Thyroid gland (tissue), 4 donors: ENCODE measurements at regions not wholly inside any gene's neighbourhood (a gene's known extent, or its start where the extent isn't known, plus 50 kb on each side); places are given as distances from the start of the nearest gene placed in this dataset.

Experiments
- DNase-seq, 2 donors: peaks; one replicate each; pipeline ENCODE4 v3.0.0-alpha.2; 2019
- H3K27ac ChIP-seq, 3 donors: fragments of 200-600 bp; sonication (generic); 1 replicate in 2 of 3; 2 replicates in 1 of 3; pipeline ENCODE4 v1.5.1; 2016 to 2019; ENCODE audit warnings: mild to moderate bottlenecking in 1 of 3, moderate library complexity in 1 of 3
- H3K27me3 ChIP-seq: fragments of 200-600 bp; sonication (generic); one replicate; pipeline ENCODE4 v1.5.1; 2019
- H3K36me3 ChIP-seq, 2 donors: fragments of 200-600 bp; sonication (generic); one replicate each; pipeline ENCODE4 v1.5.1; 2016 to 2019
- H3K4me1 ChIP-seq, 2 donors: fragments of 200-600 bp; sonication (generic); one replicate each; pipeline ENCODE4 v1.5.1; 2017 to 2019
- H3K4me3 ChIP-seq, 3 donors: fragments of 200-600 bp; sonication (generic); replicated peaks in 1 of 3; 1 replicate in 2 of 3; 2 replicates in 1 of 3; pipeline ENCODE4 v1.5.1; 2016; ENCODE audit warnings: mild to moderate bottlenecking in 1 of 3
- H3K9me3 ChIP-seq: fragments of 200-600 bp; sonication (generic); one replicate; pipeline ENCODE4 v1.5.1; 2017
- CTCF ChIP-seq, 6 experiments: fragments of 200-600 bp in 3 of 6; fragments of 450-650 bp in 3 of 6; sonication (generic) in 3 of 6; IDR thresholded peaks; one replicate each; pipeline ENCODE4 v1.5.1; 2016 to 2019; ENCODE audit warnings: antibody characterized with exemption in 6 of 6, mild to moderate bottlenecking in 2 of 6, inconsistent platforms in 1 of 6, moderate library complexity in 1 of 6
- POLR2A ChIP-seq, 2 donors: fragments of 450-650 bp; IDR thresholded peaks; one replicate each; pipeline ENCODE4 v1.6.1; 2017; ENCODE audit warnings: antibody characterized with exemption in 2 of 2, mild to moderate bottlenecking in 2 of 2, moderate library complexity in 1 of 2
- WGBS, 2 donors: methylation state at CpG; one replicate each; pipeline ENCODE4 v1.1.5; 2017; 5-methylcytosine and 5-hydroxymethylcytosine counted together
- intact Hi-C: fragments of 100-400 bp; cut with DNase I; formaldehyde crosslinking; loops from one replicate; pipeline ENCODE4 v1.15.1; 2023

DNA sequence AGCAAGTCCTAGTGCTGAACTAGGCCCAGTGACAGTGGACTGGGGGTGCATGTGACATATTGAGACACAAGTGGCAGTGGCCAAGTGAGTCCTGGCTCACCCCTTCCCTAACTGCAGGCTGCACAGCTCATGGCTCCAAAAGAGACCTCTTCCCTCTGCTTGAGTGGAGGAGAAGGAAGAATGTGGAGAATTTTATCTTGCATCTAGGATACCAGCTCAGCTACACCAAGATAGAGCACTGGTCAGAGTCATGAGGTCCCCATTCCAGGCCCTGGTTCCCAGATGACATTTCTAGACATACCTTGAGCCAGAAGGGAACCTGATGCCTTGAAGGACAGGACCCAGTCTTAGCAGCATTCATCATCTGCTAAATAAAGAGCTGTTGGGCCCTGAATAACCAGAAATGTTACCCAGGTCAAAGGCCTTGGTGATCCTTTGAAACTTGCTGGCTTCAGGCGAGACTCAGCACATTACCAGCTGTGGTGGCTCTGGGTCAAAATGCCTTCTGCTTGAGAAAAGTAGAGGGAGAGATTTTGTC, 114.5 kb downstream of the CDC14C start:
- Histone ChIP-seq H3K9me3 (no peaks in the 10 kb centered on the region), H3K4me1 (no peaks in the 10 kb centered on the region), H3K27me3 (no peaks in the 10 kb centered on the region), H3K4me3 (no peak overlapping the region), H3K36me3 (no peaks in the 10 kb centered on the region), H3K27ac (no peak overlapping the region)
- TF ChIP-seq CTCF (IDR thresholded peaks at IDR 0.05) (no peak), POLR2A (IDR thresholded peaks at IDR 0.05) (no peak)
- 85 to 100% methylated on average over 1 of the region's 1 CpG for WGBS, 2 donors
- intact Hi-C loops, result no loop called here
- no peak for DNase-seq

- no peak for DNase-seq
- WGBS, 2 donors, result 94 to 96% methylated on average over 3 of the region's 3 CpGs
- Histone ChIP-seq H3K36me3 (no peaks in the 10 kb centered on the region), H3K27ac (no peak overlapping the region), H3K4me1 (no peaks in the 10 kb centered on the region), H3K4me3 (no peak overlapping the region), H3K9me3 (no peaks in the 10 kb centered on the region), H3K27me3 (no peaks in the 10 kb centered on the region)
- no peak for TF ChIP-seq POLR2A (IDR thresholded peaks at IDR 0.05)
- no peak for TF ChIP-seq CTCF (IDR thresholded peaks at IDR 0.05)
- intact Hi-C loops, result no loop called here
These were observed 136.4 kb downstream of the CDC14C start for GRCh38 chr7:49060743-49061142.

GRCh38 chr7:49074538-49074937, 150.2 kb downstream of the CDC14C start:
- Histone ChIP-seq H3K4me3 (no peak overlapping the region), H3K36me3 (no peaks in the 10 kb centered on the region), H3K27ac (no peak overlapping the region), H3K9me3 (no peaks in the 10 kb centered on the region), H3K27me3 (no peaks in the 10 kb centered on the region), H3K4me1 (no peaks in the 10 kb centered on the region)
- intact Hi-C loops, result no loop called here
- no peak for DNase-seq
- TF ChIP-seq POLR2A (IDR thresholded peaks at IDR 0.05), result no peak
- TF ChIP-seq CTCF (IDR thresholded peaks at IDR 0.05), result no peak
- 86 to 88% methylated on average over 2 of the region's 2 CpGs for WGBS, 2 donors

GRCh38 chr7:49080896-49081475, 156.6 kb downstream of the CDC14C start:
- no peak overlapping the region for H3K4me3 ChIP-seq
- no peaks in the 10 kb centered on the region for H3K4me1 ChIP-seq
- no peak for TF ChIP-seq POLR2A (IDR thresholded peaks at IDR 0.05)
- TF ChIP-seq CTCF (IDR thresholded peaks at IDR 0.05), result no peak
- no peak for DNase-seq
- intact Hi-C loops, result no loop called here
- no peaks in the 10 kb centered on the region for H3K9me3 ChIP-seq
- H3K27me3 ChIP-seq, result no peaks in the 10 kb centered on the region
- WGBS, 2 donors, result 81 to 82% methylated on average over 2 of the region's 2 CpGs
- no peak overlapping the region for H3K27ac ChIP-seq
- H3K36me3 ChIP-seq, result no peaks in the 10 kb centered on the region

- no peaks in the 10 kb centered on the region for H3K27me3 ChIP-seq
- H3K4me1 ChIP-seq, result no peaks in the 10 kb centered on the region
- H3K36me3 ChIP-seq, result no peaks in the 10 kb centered on the region
- intact Hi-C loops, result no loop called here
- TF ChIP-seq POLR2A (IDR thresholded peaks at IDR 0.05) (no peak), CTCF (IDR thresholded peaks at IDR 0.05) (no peak)
- no peak overlapping the region for H3K4me3 ChIP-seq
- H3K27ac ChIP-seq, result no peak overlapping the region
- no peak for DNase-seq
- no peaks in the 10 kb centered on the region for H3K9me3 ChIP-seq
These were observed 163.7 kb downstream of the CDC14C start for GRCh38 chr7:49088017-49088416.
